ENCODE measurements at regions not wholly inside any gene's neighbourhood (a gene's known extent, or its start where the extent isn't known, plus 50 kb on each side); places are given as distances from the start of the nearest gene placed in this dataset.
"Not testable (repeated sequence)": the region's sequence is repeated elsewhere in the genome, so short reads cannot be mapped to it uniquely, and the experiment has no call there.

DNA sequence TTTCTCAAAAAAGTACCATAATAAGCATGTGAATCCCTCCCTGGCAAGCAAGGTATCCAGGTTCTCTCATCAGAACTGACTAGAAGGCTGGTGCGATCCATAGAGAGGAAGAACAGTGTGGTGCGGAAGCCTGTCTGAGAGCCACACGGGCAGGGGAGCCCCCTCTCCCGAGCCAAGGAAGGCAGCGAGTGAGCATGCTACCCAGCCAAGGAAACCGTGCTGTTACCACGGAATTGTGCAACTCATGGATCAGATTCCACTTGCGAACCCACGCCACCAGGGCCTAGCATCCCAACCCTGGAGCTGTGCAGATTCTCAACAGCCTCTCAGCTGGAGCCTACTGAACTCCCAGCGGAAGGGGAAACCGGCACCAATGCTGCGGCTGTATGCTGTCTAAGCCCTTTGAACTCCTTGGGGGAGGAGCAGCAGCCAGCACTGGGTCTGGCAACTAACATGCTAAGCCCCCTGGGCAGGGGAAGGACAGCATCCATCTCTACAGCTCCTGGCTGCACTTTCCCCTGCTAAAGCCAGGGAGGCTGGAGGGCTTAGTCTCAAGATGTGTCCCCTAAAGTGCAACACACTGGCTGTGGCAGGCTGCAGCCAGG lies 823.1 kb downstream of the EPHA4 start:
- H3K9me3 ChIP-seq (ENCODE audit: control insufficient read depth, insufficient read depth, low read length) = no peaks in the 10 kb centered on the region
- peaks cover 5% of the 10 kb centered on the region; the same call in 1 of the 2 replicates for H3K4me1 ChIP-seq (ENCODE audit: insufficient read depth, low read length)
- no peak overlapping the region for H3K9ac ChIP-seq (ENCODE audit: low read depth, low read length)
- no peaks in the 10 kb centered on the region for H3K36me3 ChIP-seq (ENCODE audit: insufficient read depth, low read length)

DNA sequence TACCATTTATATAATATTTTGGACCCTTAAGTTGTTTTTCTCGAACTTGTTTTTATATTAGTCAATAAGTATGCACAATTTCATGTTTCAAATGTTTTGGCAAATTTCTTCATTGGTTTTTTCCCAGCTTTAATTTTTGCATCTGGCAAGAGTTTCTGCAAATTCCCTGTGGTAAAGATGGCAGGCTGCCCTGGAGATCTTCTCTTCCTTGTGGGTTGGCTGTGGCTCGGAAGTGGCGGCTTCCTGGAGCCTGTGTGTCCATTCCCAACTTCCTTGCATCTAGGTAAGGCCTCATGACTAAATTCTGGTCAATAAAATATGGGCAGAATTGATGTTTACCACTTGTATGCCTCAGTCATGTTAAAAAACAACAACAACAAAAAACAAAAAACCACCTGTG lies 818.6 kb downstream of the EPHA4 start:
- Histone ChIP-seq H3K36me3 (ENCODE audit: insufficient read depth, low read length) (no peaks in the 10 kb centered on the region), H3K9me3 (ENCODE audit: control insufficient read depth, insufficient read depth, low read length) (no peaks in the 10 kb centered on the region), H3K4me1 (ENCODE audit: insufficient read depth, low read length) (peaks cover 5% of the 10 kb centered on the region; the same call in 1 of the 2 replicates), H3K9ac (ENCODE audit: low read depth, low read length) (no peak overlapping the region)

DNA sequence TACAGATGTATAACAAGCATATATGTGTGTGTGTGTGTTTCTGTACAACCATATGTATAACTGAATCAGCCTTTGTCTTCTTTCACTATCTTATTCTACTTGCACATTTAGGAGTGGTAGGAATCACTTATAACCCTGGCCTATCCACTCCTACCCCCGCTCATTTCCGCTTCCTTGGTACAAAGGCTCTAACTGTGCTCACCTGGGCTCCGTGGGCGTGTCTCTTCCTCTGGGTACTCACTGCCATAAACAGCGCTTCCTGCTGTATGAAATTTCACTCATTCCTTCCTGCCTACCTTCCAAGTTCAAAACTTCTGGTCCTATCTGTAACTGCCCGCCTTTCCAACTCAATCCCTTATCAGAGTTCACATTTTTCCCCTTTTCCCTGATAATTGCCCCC lies 815.5 kb downstream of the EPHA4 start:
- H3K36me3 ChIP-seq (ENCODE audit: insufficient read depth, low read length) = no peaks in the 10 kb centered on the region
- no peak overlapping the region for H3K9ac ChIP-seq (ENCODE audit: low read depth, low read length)
- no peaks in the 10 kb centered on the region for H3K9me3 ChIP-seq (ENCODE audit: control insufficient read depth, insufficient read depth, low read length)
- H3K4me1 ChIP-seq (ENCODE audit: insufficient read depth, low read length) = no peaks in the 10 kb centered on the region

DNA sequence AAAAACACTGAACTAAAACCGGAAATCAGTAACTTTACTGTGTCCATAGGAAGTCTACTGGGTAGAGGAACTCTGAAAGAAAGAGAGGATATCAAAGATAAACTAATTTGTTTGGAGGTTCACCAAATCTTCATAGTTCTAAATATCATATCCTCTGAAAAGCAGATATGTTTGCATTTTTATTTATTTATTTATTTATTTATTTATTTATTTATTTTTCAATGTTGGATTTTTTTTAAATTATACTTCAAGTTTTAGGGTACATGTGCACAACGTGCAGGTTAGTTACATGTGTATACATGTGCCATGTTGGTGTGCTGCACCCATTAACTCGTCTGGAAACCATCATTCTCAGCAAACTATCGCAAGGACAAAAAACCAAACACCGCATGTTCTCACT lies 813.7 kb downstream of the EPHA4 start:
- H3K36me3 ChIP-seq (ENCODE audit: insufficient read depth, low read length); H3K9ac ChIP-seq (ENCODE audit: low read depth, low read length); H3K4me1 ChIP-seq (ENCODE audit: insufficient read depth, low read length); H3K9me3 ChIP-seq (ENCODE audit: control insufficient read depth, insufficient read depth, low read length): not testable (repeated sequence)

DNA sequence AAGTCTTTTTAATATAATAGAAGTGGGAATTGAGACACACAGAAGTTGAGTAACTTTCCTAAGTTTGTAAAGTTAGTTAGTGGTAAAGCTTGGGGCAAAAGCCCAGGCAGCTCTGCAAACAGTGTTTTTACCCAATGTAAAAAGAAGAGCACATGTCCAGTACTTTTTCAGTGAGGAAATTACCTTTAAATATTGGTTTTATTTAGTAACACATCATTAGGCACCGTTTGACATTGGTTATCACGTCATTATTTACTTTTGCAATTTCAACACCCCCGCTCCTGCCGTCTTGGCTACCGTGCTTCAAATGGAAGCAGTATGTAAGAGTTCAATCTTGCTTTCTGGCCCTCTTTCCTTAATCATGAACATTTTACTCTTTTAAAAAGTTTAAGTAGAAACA lies 807.9 kb downstream of the EPHA4 start:
- no peak overlapping the region for H3K9ac ChIP-seq (ENCODE audit: low read depth, low read length)
- H3K4me1 ChIP-seq (ENCODE audit: insufficient read depth, low read length) = no peaks in the 10 kb centered on the region
- no peaks in the 10 kb centered on the region; the same call in 1 of the 2 replicates for H3K9me3 ChIP-seq (ENCODE audit: control insufficient read depth, insufficient read depth, low read length)
- no peaks in the 10 kb centered on the region for H3K36me3 ChIP-seq (ENCODE audit: insufficient read depth, low read length)

DNA sequence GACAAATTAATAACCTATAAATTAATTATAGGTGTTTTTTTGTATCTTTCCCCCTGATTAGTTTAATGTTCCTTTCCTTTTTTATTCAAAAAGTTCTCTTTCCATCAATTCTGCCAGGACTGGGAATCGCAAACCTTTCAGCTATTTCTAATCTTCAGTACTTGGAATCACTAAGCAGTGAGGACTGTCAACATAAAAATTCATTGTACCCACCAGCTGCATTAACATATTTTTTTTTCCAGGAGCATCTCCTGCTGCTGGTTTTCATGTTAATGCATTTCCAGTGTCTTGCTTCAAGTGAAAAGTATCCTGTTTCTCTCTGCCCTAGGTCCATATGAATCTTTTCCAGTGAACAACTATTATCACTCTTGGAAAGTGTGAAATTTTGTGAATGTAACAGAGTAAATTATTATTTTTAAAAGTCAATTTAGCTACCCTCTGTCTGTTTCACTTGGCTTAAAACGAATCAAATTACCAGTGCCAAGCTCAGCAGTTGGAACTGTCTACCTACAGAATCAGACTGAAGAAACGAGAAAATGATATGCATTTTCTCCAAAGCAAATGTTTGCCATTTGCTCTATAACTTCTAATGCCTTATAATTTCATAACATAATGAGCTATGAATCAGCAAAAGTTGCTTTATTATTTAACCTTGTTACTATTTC lies 804.4 kb downstream of the EPHA4 start:
- no peaks in the 10 kb centered on the region for H3K36me3 ChIP-seq (ENCODE audit: insufficient read depth, low read length)
- no peaks in the 10 kb centered on the region for H3K4me1 ChIP-seq (ENCODE audit: insufficient read depth, low read length)
- H3K9me3 ChIP-seq (ENCODE audit: control insufficient read depth, insufficient read depth, low read length) = no peaks in the 10 kb centered on the region; the same call in 1 of the 2 replicates
- H3K9ac ChIP-seq (ENCODE audit: low read depth, low read length) = no peak overlapping the region

DNA sequence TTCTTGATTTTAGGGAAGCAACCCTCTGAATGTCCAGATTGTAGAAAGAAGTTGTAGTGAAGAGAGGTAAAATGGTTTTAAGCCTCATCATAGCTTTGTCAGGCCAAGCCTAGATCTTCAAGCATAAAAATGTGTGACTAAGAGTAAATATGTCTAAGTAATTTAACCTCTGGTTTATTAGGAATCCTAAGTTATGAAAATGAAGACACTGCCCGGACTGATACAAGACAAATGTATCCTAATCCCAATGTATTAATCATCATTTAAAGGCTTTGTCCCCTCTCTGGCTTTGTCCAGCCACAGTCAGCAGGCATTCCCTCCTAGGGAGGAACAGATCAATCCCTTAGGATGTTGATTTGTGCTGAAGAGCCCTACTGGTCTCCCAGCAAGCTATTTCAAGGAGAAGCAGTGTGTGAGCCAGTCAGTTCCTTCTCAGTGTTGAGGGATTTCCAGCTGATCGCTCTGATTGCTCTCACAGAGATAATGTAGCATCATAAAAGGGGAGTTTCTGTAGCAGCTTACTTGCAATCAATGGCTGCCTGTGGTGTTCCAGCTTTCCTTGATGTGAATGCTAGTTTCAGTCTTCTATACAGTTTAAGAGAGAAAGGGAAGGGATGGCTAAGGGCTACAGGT lies 796.1 kb downstream of the EPHA4 start:
- Histone ChIP-seq H3K36me3 (ENCODE audit: insufficient read depth, low read length) (no peaks in the 10 kb centered on the region), H3K9me3 (ENCODE audit: control insufficient read depth, insufficient read depth, low read length) (no peaks in the 10 kb centered on the region), H3K4me1 (ENCODE audit: insufficient read depth, low read length) (no peaks in the 10 kb centered on the region), H3K9ac (ENCODE audit: low read depth, low read length) (no peak overlapping the region)

DNA sequence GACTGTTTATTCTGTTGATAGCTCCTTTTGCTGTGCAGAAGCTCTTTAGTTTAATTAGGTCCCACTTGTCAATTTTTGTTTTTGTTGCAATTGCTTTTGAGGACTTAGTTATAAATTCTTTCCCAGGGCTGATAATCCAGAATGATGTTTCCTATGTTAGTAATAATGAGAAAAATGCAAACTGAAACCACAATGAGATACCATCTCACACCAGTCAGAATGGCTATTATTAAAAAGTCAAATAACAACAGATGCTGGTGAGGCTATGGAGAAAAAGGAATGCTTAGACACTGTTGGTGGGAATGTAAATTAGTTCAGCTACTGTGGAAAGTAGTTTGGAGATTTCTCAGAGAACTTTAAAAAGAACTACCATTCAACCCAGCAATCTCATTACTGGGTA lies 793.0 kb downstream of the EPHA4 start:
- H3K9me3 ChIP-seq (ENCODE audit: control insufficient read depth, insufficient read depth, low read length); H3K36me3 ChIP-seq (ENCODE audit: insufficient read depth, low read length); H3K4me1 ChIP-seq (ENCODE audit: insufficient read depth, low read length); H3K9ac ChIP-seq (ENCODE audit: low read depth, low read length): not testable (repeated sequence)

DNA sequence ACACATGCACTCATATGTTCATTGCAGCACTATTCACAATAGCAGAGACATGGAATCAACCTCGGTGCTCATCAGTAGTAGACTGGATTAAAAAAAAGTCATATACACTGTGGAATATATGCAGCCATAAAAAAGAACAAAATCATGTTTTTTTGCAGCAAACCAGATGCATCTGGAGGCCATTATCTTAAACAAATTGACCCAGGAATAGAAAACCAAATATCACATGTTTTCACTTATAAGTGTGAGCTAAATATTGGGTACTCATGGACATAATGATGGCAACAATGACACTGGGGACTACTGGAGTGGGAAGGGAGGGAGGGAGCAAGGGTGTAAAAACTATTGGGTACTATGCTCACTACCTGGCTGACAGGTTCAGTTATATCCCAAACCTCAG lies 792.6 kb downstream of the EPHA4 start:
- Histone ChIP-seq H3K9ac (ENCODE audit: low read depth, low read length) (no peak overlapping the region), H3K9me3 (ENCODE audit: control insufficient read depth, insufficient read depth, low read length) (no peaks in the 10 kb centered on the region; the same call in 1 of the 2 replicates), H3K36me3 (ENCODE audit: insufficient read depth, low read length) (no peaks in the 10 kb centered on the region)

DNA sequence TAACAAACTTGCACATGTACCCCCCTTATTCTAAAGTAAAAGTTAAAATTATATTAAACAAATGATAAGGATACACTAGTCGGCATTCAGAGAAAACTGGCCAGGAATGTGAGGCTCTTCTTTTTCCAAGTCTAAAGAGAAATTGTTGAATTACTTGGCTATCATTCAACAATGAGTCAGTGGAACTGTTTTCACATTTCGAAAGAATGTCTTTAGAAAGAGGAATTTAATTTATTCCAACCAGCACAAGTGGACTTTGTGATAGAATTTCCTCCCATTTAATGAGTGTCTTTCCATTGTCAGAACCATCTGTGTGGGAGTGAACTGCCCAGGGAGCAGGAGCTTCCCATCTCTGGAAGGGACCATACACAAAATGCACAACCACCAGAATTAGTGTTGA lies 792.2 kb downstream of the EPHA4 start:
- Histone ChIP-seq H3K9me3 (ENCODE audit: control insufficient read depth, insufficient read depth, low read length) (no peaks in the 10 kb centered on the region; the same call in 1 of the 2 replicates), H3K9ac (ENCODE audit: low read depth, low read length) (no peak overlapping the region), H3K4me1 (ENCODE audit: insufficient read depth, low read length) (no peaks in the 10 kb centered on the region), H3K36me3 (ENCODE audit: insufficient read depth, low read length) (no peaks in the 10 kb centered on the region)

More for the DNA sequence above, 792.6 kb downstream of the EPHA4 start:
- H3K4me1 ChIP-seq (ENCODE audit: insufficient read depth, low read length) = no peaks in the 10 kb centered on the region

DNA sequence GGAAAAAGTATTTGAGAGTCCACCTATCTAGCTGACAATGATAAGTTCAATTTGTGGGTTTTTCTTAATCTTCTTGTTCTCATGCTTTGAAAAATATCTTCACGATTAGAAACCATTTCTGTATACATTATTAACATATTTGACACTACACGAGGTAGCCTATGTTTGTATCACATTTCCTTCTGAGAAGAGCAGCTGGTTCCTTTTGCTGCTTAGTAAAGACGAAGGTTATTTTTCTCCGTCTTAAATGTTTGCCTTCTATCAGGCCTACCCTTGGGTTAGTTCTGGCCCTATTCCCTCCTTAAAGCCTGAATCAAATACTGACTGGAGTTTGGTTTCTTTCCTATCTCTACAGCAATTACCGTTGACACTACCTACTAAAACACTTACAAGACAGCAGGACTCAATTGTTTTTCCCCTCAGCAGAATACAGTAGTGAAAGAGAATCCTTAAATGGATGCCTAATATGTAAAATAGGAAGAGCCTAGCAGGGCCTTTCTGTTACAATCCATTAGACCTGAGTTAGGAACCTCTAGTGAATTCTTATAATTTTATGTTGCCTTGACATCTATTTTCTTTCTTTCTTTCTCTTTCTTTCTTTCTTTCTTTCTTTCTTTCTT lies 790.4 kb downstream of the EPHA4 start:
- no peaks in the 10 kb centered on the region for H3K36me3 ChIP-seq (ENCODE audit: insufficient read depth, low read length)
- H3K9me3 ChIP-seq (ENCODE audit: control insufficient read depth, insufficient read depth, low read length) = no peaks in the 10 kb centered on the region; the same call in 1 of the 2 replicates
- no peak overlapping the region for H3K9ac ChIP-seq (ENCODE audit: low read depth, low read length)
- no peaks in the 10 kb centered on the region for H3K4me1 ChIP-seq (ENCODE audit: insufficient read depth, low read length)

DNA sequence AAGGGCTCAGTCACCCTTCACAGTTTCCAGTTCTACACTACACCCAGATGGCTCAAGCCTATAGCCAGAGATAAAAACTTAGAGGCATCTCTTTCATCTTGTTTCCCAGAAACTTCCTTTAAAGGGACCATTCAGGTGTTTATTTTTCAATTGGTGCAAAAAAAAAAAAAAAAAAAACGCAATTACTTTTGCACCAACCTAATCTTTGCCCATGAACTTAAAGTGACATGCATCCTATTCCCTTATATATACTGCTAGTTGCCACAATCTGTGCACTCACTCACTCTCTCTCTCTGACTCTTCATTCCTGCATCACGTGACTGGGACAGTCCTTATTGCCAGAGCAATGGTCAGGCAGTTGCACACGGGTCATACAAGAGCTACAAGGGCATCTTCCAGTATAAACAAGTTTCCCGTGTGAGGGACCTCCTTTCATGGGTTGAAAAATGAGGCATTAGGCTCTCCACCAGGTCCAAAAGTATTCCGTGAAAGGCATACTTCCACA lies 789.4 kb downstream of the EPHA4 start:
- H3K9me3 ChIP-seq (ENCODE audit: control insufficient read depth, insufficient read depth, low read length) = no peaks in the 10 kb centered on the region; the same call in 1 of the 2 replicates
- no peaks in the 10 kb centered on the region for H3K36me3 ChIP-seq (ENCODE audit: insufficient read depth, low read length)
- no peaks in the 10 kb centered on the region for H3K4me1 ChIP-seq (ENCODE audit: insufficient read depth, low read length)
- H3K9ac ChIP-seq (ENCODE audit: low read depth, low read length) = no peak overlapping the region

DNA sequence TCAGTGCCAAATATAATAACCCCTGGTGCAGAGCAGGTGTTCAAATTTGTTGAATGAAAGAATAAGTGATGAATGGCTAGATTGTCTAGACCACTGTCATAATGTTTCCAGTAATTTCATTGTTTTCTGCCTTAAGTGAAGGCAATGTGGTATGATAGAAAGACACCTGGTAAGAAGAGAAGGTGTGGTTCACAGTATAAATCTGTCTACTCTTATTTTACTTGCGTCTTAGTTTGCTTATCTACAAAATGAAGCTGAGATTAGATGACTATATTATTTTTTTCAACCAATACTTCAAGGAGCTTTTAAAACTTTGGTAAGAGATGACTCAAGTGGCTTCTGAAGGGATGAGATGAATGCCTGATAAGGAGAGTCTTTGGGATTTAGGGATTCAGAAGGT lies 788.4 kb downstream of the EPHA4 start:
- H3K9me3 ChIP-seq (ENCODE audit: control insufficient read depth, insufficient read depth, low read length) = no peaks in the 10 kb centered on the region; the same call in 1 of the 2 replicates
- H3K4me1 ChIP-seq (ENCODE audit: insufficient read depth, low read length) = no peaks in the 10 kb centered on the region
- no peaks in the 10 kb centered on the region for H3K36me3 ChIP-seq (ENCODE audit: insufficient read depth, low read length)
- no peak overlapping the region for H3K9ac ChIP-seq (ENCODE audit: low read depth, low read length)

DNA sequence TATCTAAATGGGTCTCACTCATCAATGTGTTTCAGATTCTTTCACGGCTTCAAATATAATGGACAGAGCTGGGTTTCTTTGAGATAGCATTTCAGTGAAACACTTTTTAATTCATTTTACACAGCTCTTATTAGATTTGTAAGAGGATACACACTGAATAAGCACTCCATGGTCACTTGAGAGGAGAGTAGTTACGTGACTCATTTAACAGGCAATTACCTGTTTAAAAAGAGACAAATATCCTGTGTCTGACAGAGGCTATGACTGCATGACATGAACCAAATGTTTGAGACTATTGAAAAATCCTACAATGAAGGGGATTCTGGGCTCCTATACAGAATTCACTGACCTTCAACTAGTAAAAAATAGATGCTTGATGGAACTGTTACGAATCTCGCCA lies 786.9 kb downstream of the EPHA4 start:
- no peak overlapping the region for H3K9ac ChIP-seq (ENCODE audit: low read depth, low read length)
- H3K9me3 ChIP-seq (ENCODE audit: control insufficient read depth, insufficient read depth, low read length) = no peaks in the 10 kb centered on the region; the same call in 1 of the 2 replicates
- H3K4me1 ChIP-seq (ENCODE audit: insufficient read depth, low read length) = no peaks in the 10 kb centered on the region
- no peaks in the 10 kb centered on the region for H3K36me3 ChIP-seq (ENCODE audit: insufficient read depth, low read length)

Data from ES-I3 (cell line).